Panc1 (cell line): ENCODE measurements at regions not wholly inside any gene's neighbourhood (a gene's known extent, or its start where the extent isn't known, plus 50 kb on each side); places are given as distances from the start of the nearest gene placed in this dataset.

Source experiments
- CTCF ChIP-seq: fragments of 450-650 bp; IDR thresholded peaks from 2 replicates; pipeline ENCODE4 v1.5.1; 2017; ENCODE audit warnings: mild to moderate bottlenecking
- POLR2AphosphoS5 ChIP-seq: IDR thresholded peaks from 2 replicates; pipeline ENCODE4 v1.6.1; 2012; ENCODE audit warnings: mild to moderate bottlenecking, low read depth, low read length, moderate library complexity

GRCh38 chr5:166302166-166302565 lies 1989.3 kb upstream of the WWC1 start:
- TF ChIP-seq CTCF = no peak
- TF ChIP-seq POLR2AphosphoS5 = no peak
